ENCODE measurements at regions not wholly inside any gene's neighbourhood (a gene's known extent, or its start where the extent isn't known, plus 50 kb on each side); places are given as distances from the start of the nearest gene placed in this dataset.

GRCh38 chr12:81022531-81022930, 55.3 kb upstream of the ACSS3 start:
- DNase-seq (ENCODE audit: low spot score) = no peak

GRCh38 chr12:81021834-81022233, 56.0 kb upstream of the ACSS3 start:
- DNase-seq (ENCODE audit: low spot score) = no peak

- no peak for DNase-seq (ENCODE audit: low spot score)
These were observed 56.6 kb upstream of the ACSS3 start for GRCh38 chr12:81021131-81021748.

DNA sequence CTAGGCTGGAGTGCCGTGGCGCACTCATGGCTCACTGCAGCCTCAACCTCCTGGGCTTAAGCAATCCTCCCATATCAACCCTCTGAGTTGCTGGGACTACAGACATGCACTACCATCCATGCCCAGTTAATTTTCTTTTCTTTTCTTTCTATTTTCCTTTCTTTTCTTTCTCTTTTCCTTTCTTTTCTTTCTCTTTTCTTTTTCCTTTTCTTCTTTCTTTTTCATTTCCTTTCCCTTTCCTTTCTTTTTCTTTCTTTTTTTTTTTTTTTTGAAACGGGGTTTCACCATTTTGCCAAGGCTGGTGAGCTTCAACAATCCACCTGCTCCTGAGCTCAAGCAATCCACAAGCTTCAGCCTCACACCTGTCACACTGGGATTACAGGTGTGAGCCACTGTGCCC, 60.1 kb upstream of the ACSS3 start:
- DNase-seq (ENCODE audit: low spot score) = no peak

DNA sequence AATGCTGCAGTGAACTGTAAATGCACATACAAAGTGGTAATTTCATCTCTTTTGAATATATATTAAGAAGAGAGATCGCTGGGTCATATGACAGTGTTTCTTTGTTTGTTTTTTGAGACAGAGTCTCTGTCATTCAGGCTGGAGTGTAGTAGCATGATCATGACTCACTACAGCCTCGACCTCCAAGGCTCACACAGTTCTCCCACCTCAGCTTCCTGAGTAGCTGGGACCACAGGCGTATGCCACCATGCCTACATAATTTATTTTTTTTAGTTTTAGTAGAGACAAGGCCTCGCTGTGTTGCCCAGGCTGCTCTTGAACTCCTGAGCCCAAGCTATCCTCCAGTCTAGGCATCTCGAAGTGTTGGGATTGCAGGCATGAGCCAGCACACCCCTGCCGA, 62.4 kb upstream of the ACSS3 start:
- no peak for DNase-seq (ENCODE audit: low spot score)

GRCh38 chr12:81010641-81011040, 67.2 kb upstream of the ACSS3 start:
- no peak for DNase-seq (ENCODE audit: low spot score)

GRCh38 chr12:81005606-81006005, 67.9 kb upstream of the LIN7A start:
- peak; percentile 6 for DNase-seq (ENCODE audit: low spot score)

GRCh38 chr12:81000831-81001230, 63.1 kb upstream of the LIN7A start:
- DNase-seq (ENCODE audit: low spot score) = no peak

DNA sequence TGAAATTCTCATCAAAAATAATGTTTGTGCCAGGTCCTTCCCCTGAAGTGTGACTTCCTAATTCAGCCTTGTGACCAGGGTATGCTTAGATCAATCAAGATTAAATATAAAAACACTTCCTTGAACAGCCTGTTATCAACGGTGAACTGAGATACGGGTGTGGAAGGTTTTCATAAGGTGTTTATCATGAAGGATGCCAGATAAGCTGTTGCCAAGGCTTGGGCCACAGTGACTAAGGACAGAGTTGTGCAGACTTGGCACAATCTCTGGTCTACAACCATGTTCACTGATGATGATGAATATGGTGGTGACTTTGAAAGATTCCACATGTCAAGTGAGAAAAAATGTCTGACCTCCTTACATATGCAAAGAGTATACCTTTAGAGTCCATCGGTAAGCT, 51.3 kb upstream of the LIN7A start:
- no peak for DNase-seq (ENCODE audit: low spot score)
